Keratinocyte (primary cell): ENCODE measurements at regions not wholly inside any gene's neighbourhood (a gene's known extent, or its start where the extent isn't known, plus 50 kb on each side); places are given as distances from the start of the nearest gene placed in this dataset.

Source experiments
- EZH2 ChIP-seq: IDR thresholded peaks from one replicate; pipeline ENCODE4 v1.6.1; 2012; ENCODE audit warnings: inconsistent platforms, mild to moderate bottlenecking, low read length, moderate library complexity
- TF ChIP-seq, protein P1 (sequence below), 3 experiments: IDR thresholded peaks in 1 of 3; conservative IDR thresholded peaks in 1 of 3; optimal IDR thresholded peaks in 1 of 3; 2 replicates in 2 of 3; 3 replicates in 1 of 3; pipeline versions ENCODE3 to v1.5.1; 2011; ENCODE audit warnings: low read length in 3 of 3, mild to moderate bottlenecking in 3 of 3, moderate library complexity in 2 of 3, control low read depth in 1 of 3, inconsistent platforms in 1 of 3; ENCODE audit not compliant: insufficient read depth in 2 of 3; ENCODE audit errors: extremely low read depth in 1 of 3

DNA sequence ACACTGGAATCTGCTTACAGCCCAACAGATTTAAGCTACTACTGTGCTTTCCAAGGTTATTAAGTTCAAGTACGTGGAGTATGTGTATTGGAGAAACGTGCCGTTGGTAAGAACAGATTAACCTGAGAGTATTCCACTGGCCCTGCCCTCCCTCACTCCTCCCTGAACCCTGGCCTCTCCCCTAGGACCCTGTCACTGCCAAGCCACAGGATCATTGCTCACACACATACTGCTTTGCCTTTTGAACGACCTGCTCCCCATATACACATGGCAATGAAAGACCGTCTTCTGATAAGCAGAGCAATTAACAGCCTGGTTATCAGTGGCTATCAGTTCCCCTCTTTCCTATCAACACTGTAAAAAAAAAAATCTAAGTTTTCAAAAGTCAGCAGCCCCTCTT, 458.9 kb upstream of the DYNLRB2 start:
- TF ChIP-seq, protein P1, sequence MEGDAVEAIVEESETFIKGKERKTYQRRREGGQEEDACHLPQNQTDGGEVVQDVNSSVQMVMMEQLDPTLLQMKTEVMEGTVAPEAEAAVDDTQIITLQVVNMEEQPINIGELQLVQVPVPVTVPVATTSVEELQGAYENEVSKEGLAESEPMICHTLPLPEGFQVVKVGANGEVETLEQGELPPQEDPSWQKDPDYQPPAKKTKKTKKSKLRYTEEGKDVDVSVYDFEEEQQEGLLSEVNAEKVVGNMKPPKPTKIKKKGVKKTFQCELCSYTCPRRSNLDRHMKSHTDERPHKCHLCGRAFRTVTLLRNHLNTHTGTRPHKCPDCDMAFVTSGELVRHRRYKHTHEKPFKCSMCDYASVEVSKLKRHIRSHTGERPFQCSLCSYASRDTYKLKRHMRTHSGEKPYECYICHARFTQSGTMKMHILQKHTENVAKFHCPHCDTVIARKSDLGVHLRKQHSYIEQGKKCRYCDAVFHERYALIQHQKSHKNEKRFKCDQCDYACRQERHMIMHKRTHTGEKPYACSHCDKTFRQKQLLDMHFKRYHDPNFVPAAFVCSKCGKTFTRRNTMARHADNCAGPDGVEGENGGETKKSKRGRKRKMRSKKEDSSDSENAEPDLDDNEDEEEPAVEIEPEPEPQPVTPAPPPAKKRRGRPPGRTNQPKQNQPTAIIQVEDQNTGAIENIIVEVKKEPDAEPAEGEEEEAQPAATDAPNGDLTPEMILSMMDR (optimal IDR thresholded peaks at IDR 0.05 in 1 of 3, IDR thresholded peaks at IDR 0.05 in 1 of 3, conservative IDR thresholded peaks at IDR 0.05 in 1 of 3; ENCODE audit: extremely low read depth in 1 of 3, insufficient read depth in 2 of 3, low read length in 3 of 3) = no peak
- TF ChIP-seq EZH2 = no peak
